22Rv1 (cell line): ENCODE measurements at regions not wholly inside any gene's neighbourhood (a gene's known extent, or its start where the extent isn't known, plus 50 kb on each side); places are given as distances from the start of the nearest gene placed in this dataset.

ENCODE experiments used
- H3K27ac ChIP-seq: fragments of 450-650 bp; 2 replicates; pipeline ENCODE4 v1.5.1; 2017
- CTCF ChIP-seq: fragments of 450-650 bp; IDR thresholded peaks from 2 replicates; pipeline ENCODE4 v1.5.1; 2017; ENCODE audit warnings: mild to moderate bottlenecking
- ZFX ChIP-seq: fragments of 450-650 bp; IDR thresholded peaks from 2 replicates; pipeline ENCODE4 v1.6.1; 2017; ENCODE audit warnings: antibody characterized with exemption, borderline replicate concordance

DNA sequence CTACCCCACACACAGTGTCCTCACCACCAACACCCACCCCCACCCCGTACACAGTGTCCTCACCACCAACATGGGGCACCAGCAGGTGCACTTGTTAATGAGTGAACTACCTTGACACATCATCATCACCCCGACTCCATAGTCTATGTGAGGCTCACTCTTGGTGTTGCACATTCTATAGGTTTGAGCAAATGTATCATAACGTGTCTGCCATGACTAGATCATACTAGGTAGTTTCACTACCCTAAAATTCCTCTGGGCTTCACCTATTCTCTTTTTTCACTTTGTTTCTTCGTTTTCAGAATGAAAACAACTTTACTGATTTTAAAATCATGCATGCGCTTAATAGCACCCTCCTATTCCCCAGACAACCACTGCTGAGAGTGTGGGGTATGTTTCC lies 102.6 kb upstream of the SLC6A6 start:
- H3K27ac ChIP-seq, result no peak overlapping the region
- no peak for TF ChIP-seq CTCF
- no peak for TF ChIP-seq ZFX

DNA sequence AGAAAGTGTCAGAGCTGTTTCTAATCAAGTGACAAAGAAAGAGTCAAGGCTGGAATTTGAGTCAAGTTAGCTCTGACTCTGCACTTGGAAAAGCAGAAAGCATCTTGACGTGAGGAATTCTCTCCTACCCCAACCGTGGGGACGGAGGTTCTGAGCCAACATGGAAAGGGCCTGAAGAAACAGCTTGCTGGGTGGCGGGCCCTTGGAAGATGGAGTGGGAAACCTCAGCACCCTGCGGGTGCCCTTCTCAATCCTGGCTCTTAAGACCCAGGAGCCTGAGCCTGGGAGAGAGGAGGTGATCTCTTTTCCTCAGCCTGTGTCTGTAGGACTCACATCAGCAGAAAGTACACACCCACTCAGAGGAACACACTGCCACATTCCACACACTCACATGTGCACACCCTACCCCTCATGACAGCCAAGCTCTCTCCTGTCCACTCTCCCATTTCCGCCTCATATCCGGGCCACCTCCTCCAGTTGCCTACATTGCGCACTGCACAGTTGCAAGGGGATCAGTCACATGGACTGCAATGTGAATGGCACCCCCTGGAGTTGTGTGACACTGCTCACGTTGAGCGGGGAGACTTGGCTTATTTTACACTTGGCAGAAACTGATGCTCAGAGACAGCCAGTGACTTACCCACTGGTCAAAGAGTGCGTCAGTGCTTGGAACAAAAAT lies 101.5 kb upstream of the SLC6A6 start:
- no peak for TF ChIP-seq CTCF
- no peak for TF ChIP-seq ZFX
- H3K27ac ChIP-seq, result no peak overlapping the region

GRCh38 chr3:14301558-14301957 lies 100.8 kb upstream of the SLC6A6 start:
- TF ChIP-seq ZFX (no peak), CTCF (no peak)
- H3K27ac ChIP-seq, result no peak overlapping the region

GRCh38 chr3:14303336-14304100 lies 98.9 kb upstream of the SLC6A6 start:
- no peak overlapping the region for H3K27ac ChIP-seq
- TF ChIP-seq ZFX, result no peak
- no peak for TF ChIP-seq CTCF

DNA sequence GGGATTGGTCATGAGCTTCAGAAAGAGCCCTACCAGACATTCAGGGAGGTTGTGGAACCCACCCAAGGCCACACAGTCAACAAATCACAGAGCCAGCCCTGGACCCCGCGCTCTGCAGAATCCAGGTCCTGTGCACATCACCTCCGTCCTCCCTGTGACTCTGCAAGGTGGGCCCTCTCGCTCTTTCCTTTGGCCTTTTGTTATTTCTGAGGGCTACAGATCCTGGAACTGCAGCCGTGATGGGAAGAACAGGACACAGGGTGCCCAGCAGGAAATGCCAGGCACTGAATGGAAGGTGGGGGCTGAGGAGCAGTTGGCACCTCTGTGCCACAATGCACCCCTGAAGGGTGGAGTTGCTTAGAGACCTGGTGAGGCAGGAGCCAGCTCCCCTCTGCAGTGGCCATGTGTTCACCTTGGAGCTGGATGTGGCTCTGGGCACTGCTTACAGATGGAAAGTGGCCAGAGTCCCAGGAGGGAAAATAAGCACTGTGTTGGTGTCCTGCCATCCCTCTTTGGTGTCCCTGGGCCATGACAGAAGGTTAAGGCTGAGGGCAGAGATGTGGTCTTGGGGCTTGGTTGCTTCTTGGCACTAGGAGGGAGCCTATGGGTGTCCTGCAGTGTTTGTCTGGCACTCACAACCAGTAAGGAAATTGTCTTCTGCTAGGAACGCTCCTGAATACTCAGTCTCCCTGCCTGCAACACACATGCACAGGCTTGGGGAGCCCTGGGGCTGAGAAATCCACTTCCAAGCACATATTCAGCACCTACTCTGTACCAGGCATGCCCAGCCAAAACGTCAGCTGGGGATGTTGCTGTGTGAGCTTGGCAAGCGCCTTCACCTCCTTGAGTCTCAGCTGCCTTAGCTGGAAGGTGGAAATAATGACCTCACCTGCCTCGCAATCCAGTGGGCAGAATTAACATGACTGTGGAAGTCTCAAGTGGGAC lies 98.0 kb upstream of the SLC6A6 start:
- no peak for TF ChIP-seq ZFX
- TF ChIP-seq CTCF, result no peak
- no peak overlapping the region for H3K27ac ChIP-seq

GRCh38 chr3:14305324-14305723 lies 97.1 kb upstream of the SLC6A6 start:
- no peak for TF ChIP-seq ZFX
- no peak for TF ChIP-seq CTCF
- no peak overlapping the region for H3K27ac ChIP-seq
